Erythroblast (primary cell): ENCODE measurements at regions not wholly inside any gene's neighbourhood (a gene's known extent, or its start where the extent isn't known, plus 50 kb on each side); places are given as distances from the start of the nearest gene placed in this dataset.
"Not testable (repeated sequence)": the region's sequence is repeated elsewhere in the genome, so short reads cannot be mapped to it uniquely, and the experiment has no call there.

Experiments used
- DNase-seq, 2 experiments: peaks; one replicate each; lab custom pipeline; 2025; lab: John Stamatoyannopoulos, UW
- GATA1 ChIP-seq: IDR thresholded peaks from 2 replicates; pipeline ENCODE4 v1.6.1; 2011; ENCODE audit warnings: low read depth, mild to moderate bottlenecking, control low read depth, low read length, moderate library complexity
- POLR2A ChIP-seq: IDR thresholded peaks from 2 replicates; pipeline ENCODE4 v1.6.1; 2011; ENCODE audit warnings: mild to moderate bottlenecking, low read length

GRCh38 chr10:36023939-36024338 is 381.8 kb upstream of the FZD8 start:
- TF ChIP-seq GATA1 (no peak), POLR2A (no peak)
- DNase-seq, result no peak

- no peak for TF ChIP-seq GATA1
- TF ChIP-seq POLR2A, result no peak
- DNase-seq, result no peak
Observed at GRCh38 chr10:36021096-36021495, 379.0 kb upstream of the FZD8 start.

- DNase-seq, result no peak
- TF ChIP-seq GATA1, result no peak
- TF ChIP-seq POLR2A, result no peak
Observed at GRCh38 chr10:36019749-36020148, 377.7 kb upstream of the FZD8 start.

GRCh38 chr10:36018996-36019395 is 376.9 kb upstream of the FZD8 start:
- no peak for DNase-seq
- TF ChIP-seq GATA1 (no peak), POLR2A (no peak)

- TF ChIP-seq GATA1, result no peak
- no peak for TF ChIP-seq POLR2A
- no peak for DNase-seq
Observed at GRCh38 chr10:36017137-36017536, 375.0 kb upstream of the FZD8 start.

- DNase-seq, result no peak
- TF ChIP-seq GATA1, result no peak
- no peak for TF ChIP-seq POLR2A
Observed at GRCh38 chr10:36007369-36007768, 365.3 kb upstream of the FZD8 start.

GRCh38 chr10:36003688-36004087 is 361.6 kb upstream of the FZD8 start:
- TF ChIP-seq GATA1 (no peak), POLR2A (no peak)
- DNase-seq, result no peak

- TF ChIP-seq POLR2A (no peak), GATA1 (no peak)
- no peak for DNase-seq
Observed at GRCh38 chr10:36003031-36003600, 361.0 kb upstream of the FZD8 start.

- DNase-seq, result no peak
- TF ChIP-seq GATA1 (no peak), POLR2A (no peak)
Observed at GRCh38 chr10:36002445-36002844, 360.3 kb upstream of the FZD8 start.

- DNase-seq, result not testable (repeated sequence)
Observed at GRCh38 chr10:36000754-36001153, 358.7 kb upstream of the FZD8 start.

- no peak for DNase-seq
- TF ChIP-seq GATA1 (no peak), POLR2A (no peak)
Observed at GRCh38 chr10:35998026-35998425, 355.9 kb upstream of the FZD8 start.

GRCh38 chr10:35995485-35995884 is 353.4 kb upstream of the FZD8 start:
- TF ChIP-seq POLR2A (no peak), GATA1 (no peak)
- DNase-seq, result no peak

- no peak for DNase-seq
- TF ChIP-seq POLR2A (no peak), GATA1 (no peak)
Observed at GRCh38 chr10:35993591-35994515, 351.8 kb upstream of the FZD8 start.

- no peak for TF ChIP-seq GATA1
- no peak for TF ChIP-seq POLR2A
- no peak for DNase-seq
Observed at GRCh38 chr10:35992107-35992506, 350.0 kb upstream of the FZD8 start.

- no peak for TF ChIP-seq GATA1
- no peak for TF ChIP-seq POLR2A
- DNase-seq, result no peak
Observed at GRCh38 chr10:35986756-35987502, 344.8 kb upstream of the FZD8 start.
